Adipose tissue (tissue), 3 donors: ENCODE measurements at regions not wholly inside any gene's neighbourhood (a gene's known extent, or its start where the extent isn't known, plus 50 kb on each side); places are given as distances from the start of the nearest gene placed in this dataset.

Experiments
- H3K27ac ChIP-seq: one replicate; pipeline ENCODE4 v1.5.1; 2013; ENCODE audit warnings: low read depth, low read length
- WGBS, 3 donors: extraction: QIAGEN DNeasy Blood & Tissue Kit; methylation state at CpG; one replicate each; pipeline ENCODE4 v1.1.7; 2013; 5-methylcytosine and 5-hydroxymethylcytosine counted together
- donor health status: healthy with polysubstance abuse.
- donor health status: Bipolar disorder and iron deficiency.
- donor health status: healthy.

- WGBS, 3 donors: 12 to 16% (median 15%) methylated on average over 10 of the region's 10 CpGs
- no peak overlapping the region for H3K27ac ChIP-seq
These were observed 93.2 kb upstream of the AJAP1 start for GRCh38 chr1:4561205-4561604.

GRCh38 chr1:4562321-4562720 is 92.1 kb upstream of the AJAP1 start:
- WGBS, 3 donors: 87 to 94% (median 91%) methylated on average over 9 of the region's 9 CpGs
- H3K27ac ChIP-seq: no peak overlapping the region

- WGBS, 3 donors: 68 to 74% (median 69%) methylated on average over 4 of the region's 4 CpGs
- no peak overlapping the region for H3K27ac ChIP-seq
These were observed 90.8 kb upstream of the AJAP1 start for GRCh38 chr1:4563586-4563985.

- WGBS, 3 donors: 24 to 29% (median 26%) methylated on average over 10 of the region's 10 CpGs
- H3K27ac ChIP-seq: no peak overlapping the region
These were observed 90.4 kb upstream of the AJAP1 start for GRCh38 chr1:4564051-4564450.

- H3K27ac ChIP-seq: no peak overlapping the region
- WGBS, 3 donors: 53 to 78% (median 66%) methylated on average over 3 of the region's 3 CpGs
These were observed 89.2 kb upstream of the AJAP1 start for GRCh38 chr1:4565166-4565565.

GRCh38 chr1:4565801-4566449 is 88.5 kb upstream of the AJAP1 start:
- 49 to 68% (median 60%) methylated on average over 12 of the region's 12 CpGs for WGBS, 3 donors

GRCh38 chr1:4571263-4571662 is 83.1 kb upstream of the AJAP1 start:
- 72 to 87% (median 81%) methylated on average over 6 of the region's 6 CpGs for WGBS, 3 donors
- no peak overlapping the region for H3K27ac ChIP-seq

More at GRCh38 chr1:4565801-4566449, 88.5 kb upstream of the AJAP1 start:
- no peak overlapping the region for H3K27ac ChIP-seq

GRCh38 chr1:4573526-4573925 is 80.9 kb upstream of the AJAP1 start:
- 37 to 49% (median 48%) methylated on average over 3 of the region's 3 CpGs for WGBS, 3 donors
- H3K27ac ChIP-seq: no peak overlapping the region

GRCh38 chr1:4581807-4582206 is 72.6 kb upstream of the AJAP1 start:
- WGBS, 3 donors: 67 to 75% (median 74%) methylated on average over 5 of the region's 5 CpGs
- no peak overlapping the region for H3K27ac ChIP-seq

GRCh38 chr1:4584449-4584848 is 70.0 kb upstream of the AJAP1 start:
- WGBS, 3 donors: 61 to 69% (median 66%) methylated on average over 5 of the region's 5 CpGs
- H3K27ac ChIP-seq: no peak overlapping the region

- no peak overlapping the region for H3K27ac ChIP-seq
- 16 to 19% (median 18%) methylated on average over 17 of the region's 17 CpGs for WGBS, 3 donors
These were observed 69.2 kb upstream of the AJAP1 start for GRCh38 chr1:4585216-4585615.

GRCh38 chr1:4585705-4586104 is 68.7 kb upstream of the AJAP1 start:
- 25 to 37% (median 34%) methylated on average over 6 of the region's 6 CpGs for WGBS, 3 donors
- H3K27ac ChIP-seq: no peak overlapping the region

GRCh38 chr1:4586611-4587160 is 67.7 kb upstream of the AJAP1 start:
- 42 to 56% (median 46%) methylated on average over 6 of the region's 6 CpGs for WGBS, 3 donors
- no peak overlapping the region for H3K27ac ChIP-seq

- 61 to 68% (median 64%) methylated on average over 6 of the region's 6 CpGs for WGBS, 3 donors
- no peak overlapping the region for H3K27ac ChIP-seq
These were observed 66.7 kb upstream of the AJAP1 start for GRCh38 chr1:4587721-4588120.

- no peak overlapping the region for H3K27ac ChIP-seq
- 49 to 53% (median 52%) methylated on average over 4 of the region's 4 CpGs for WGBS, 3 donors
These were observed 63.7 kb upstream of the AJAP1 start for GRCh38 chr1:4590756-4591155.

GRCh38 chr1:4591926-4592325 is 62.5 kb upstream of the AJAP1 start:
- 81 to 92% (median 91%) methylated on average over 13 of the region's 13 CpGs for WGBS, 3 donors

GRCh38 chr1:4593106-4593505 is 61.3 kb upstream of the AJAP1 start:
- WGBS, 3 donors: 80 to 86% (median 82%) methylated on average over 7 of the region's 7 CpGs
- no peak overlapping the region for H3K27ac ChIP-seq

More at GRCh38 chr1:4591926-4592325, 62.5 kb upstream of the AJAP1 start:
- H3K27ac ChIP-seq: no peak overlapping the region

GRCh38 chr1:4594286-4594991 is 60.0 kb upstream of the AJAP1 start:
- WGBS, 3 donors: 62 to 81% (median 78%) methylated on average over 13 of the region's 13 CpGs
- H3K27ac ChIP-seq: no peak overlapping the region

- 85 to 92% (median 90%) methylated on average over 17 of the region's 17 CpGs for WGBS, 3 donors
- H3K27ac ChIP-seq: no peak overlapping the region
These were observed 58.8 kb upstream of the AJAP1 start for GRCh38 chr1:4595341-4596225.
